HG03571 (cell line): ENCODE measurements at regions not wholly inside any gene's neighbourhood (a gene's known extent, or its start where the extent isn't known, plus 50 kb on each side); places are given as distances from the start of the nearest gene placed in this dataset.

Source experiments
- ATAC-seq: cut with Tn5 transposase; IDR thresholded peaks from one replicate; pipeline ENCODE4 v1.9.1; 2021; ENCODE audit not compliant: unreplicated experiment

DNA sequence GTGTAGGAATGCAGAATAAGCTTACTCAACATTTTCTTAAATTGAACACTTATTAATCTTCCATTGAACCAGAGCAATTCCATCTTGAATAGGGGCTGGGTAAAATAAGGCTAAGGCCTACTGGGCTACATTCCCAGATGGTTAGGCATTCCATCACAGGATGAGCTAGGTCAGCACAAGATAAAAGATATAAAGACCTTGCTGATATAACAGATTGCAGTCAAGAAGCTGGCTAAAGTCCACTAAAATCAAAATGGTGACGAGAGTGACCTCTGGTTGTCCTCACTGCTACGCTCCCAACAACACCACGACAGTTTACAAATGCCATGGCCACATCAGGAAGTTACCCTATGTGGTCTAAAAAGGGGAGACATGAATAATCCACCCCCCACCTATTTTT is 156.1 kb downstream of the NXNL2 start:
- ATAC-seq: no peak

DNA sequence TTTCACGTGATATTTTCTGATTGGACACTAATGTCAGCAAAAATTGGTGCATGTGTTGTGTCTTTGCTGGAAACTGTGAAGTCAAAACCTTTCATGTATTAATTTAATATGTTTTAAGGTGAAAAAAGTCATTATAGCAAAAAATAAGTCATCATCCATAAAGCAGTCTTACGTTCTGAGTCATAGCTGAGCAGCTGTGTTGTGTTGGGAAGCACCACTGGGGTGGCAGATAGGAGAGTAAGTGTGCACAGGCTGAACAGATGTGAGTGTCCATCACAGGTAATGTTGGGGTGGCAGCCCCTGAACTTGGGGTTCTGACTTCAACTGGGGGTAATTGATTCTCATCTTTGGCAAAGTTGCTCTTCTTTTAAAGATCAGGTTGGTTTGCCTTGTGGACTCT is 156.8 kb downstream of the NXNL2 start:
- no peak for ATAC-seq

DNA sequence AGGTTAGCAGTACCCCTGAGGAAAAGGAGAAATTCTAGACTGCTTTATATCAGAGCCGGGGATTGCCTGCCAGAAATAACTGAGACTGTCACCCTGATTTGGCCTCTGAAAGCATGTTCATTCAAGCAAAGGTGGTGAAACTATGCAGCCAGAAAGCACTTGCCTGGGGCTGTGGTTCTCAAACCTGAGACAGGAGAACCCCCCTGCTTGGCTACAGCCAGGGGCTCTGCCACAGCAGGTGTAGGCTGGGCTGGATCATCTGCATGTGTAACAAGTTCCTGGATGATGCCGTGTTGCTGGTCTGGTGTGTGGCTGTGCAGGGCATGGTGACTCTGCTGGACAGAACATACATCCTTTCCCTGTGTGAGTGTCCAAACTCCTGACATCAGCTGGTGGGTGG is 157.8 kb downstream of the NXNL2 start:
- no peak for ATAC-seq

DNA sequence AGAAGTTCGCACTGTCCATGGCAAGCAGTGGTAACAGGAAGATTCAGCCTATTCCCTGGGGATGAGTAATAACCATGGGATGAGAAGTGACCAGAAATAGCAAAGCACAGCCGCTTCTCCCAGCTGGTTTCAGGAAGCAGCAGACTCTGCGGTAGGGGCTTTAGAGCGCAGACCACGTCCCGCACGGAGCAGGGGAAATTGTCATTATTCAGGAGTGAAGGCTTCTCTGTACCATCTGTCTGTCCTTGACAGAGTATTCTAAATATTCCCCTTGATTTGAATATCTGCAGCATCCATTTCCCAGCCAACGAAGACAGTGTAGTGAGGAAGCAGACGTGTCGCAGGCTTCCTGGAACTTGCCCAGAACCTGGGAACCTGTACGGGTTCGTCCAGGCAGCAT is 159.6 kb downstream of the NXNL2 start:
- no peak for ATAC-seq

DNA sequence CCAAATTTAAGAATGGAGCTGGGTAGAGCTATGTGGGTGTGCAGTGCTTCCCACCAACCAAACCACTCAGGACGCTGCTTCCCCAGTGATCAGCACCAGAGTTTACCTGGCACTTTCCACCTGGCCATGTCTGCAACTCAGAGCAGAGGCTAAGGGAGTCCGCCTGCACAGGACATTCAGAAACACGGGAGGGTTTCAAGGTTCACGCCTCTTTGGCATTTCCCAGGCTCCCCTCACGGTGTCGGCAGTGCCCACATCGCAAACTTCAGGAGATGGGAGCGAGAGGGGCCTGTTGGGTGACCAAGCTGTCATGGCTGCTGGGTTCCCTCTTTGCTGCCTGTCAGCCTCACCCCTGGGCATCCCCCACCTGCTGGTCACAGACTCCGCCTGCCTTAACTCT is 161.5 kb downstream of the NXNL2 start:
- no peak for ATAC-seq

DNA sequence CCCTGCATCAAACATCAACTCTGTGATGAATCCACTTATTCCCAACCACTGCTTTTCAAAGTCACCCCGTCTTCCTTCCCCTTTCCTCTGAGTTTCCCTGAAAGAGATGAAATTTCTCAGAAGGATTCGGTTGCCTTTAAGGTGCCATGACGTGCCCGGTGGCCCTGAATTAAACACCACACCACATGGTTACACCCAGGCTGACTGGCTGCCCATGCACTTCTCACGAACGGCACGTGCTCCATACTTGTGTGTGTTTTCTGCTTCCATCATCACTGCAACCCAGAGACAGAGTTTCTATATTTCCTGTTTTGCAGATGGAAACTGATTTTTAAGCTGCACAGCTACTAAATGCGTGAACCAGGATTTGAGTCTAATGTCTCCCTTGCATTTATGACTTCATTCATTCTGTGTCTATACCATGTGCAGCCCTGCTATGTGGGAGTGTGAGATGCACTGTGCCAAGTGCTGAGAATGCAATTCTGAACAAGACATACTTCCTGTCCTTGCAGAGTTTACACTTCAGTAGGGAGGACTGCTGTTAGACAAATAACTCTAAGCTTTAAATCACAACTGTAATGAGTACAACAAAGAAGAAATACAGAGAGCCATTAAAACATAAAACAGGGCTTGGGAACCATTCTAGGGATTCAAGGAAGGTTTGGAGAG is 162.9 kb downstream of the NXNL2 start:
- no peak for ATAC-seq

DNA sequence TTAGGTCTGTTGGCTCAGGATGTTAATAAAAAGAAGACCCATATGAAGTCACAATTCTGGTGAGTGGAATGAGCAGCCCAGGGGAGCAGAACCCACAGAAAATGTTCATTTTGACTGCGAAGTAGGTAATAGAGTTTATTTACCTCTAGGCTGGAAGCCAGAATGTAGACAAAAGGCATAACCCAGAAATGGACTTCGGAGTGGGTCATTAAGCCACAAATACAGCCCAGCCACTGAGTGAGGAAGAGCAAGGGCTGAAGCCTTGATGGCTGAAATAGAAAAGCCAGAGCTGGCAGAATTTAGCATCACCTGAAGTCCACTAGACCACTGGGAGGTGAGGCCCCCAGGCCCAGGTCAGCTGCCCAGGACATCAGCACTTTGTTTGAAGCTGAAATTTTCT is 168.0 kb downstream of the NXNL2 start:
- ATAC-seq: no peak

DNA sequence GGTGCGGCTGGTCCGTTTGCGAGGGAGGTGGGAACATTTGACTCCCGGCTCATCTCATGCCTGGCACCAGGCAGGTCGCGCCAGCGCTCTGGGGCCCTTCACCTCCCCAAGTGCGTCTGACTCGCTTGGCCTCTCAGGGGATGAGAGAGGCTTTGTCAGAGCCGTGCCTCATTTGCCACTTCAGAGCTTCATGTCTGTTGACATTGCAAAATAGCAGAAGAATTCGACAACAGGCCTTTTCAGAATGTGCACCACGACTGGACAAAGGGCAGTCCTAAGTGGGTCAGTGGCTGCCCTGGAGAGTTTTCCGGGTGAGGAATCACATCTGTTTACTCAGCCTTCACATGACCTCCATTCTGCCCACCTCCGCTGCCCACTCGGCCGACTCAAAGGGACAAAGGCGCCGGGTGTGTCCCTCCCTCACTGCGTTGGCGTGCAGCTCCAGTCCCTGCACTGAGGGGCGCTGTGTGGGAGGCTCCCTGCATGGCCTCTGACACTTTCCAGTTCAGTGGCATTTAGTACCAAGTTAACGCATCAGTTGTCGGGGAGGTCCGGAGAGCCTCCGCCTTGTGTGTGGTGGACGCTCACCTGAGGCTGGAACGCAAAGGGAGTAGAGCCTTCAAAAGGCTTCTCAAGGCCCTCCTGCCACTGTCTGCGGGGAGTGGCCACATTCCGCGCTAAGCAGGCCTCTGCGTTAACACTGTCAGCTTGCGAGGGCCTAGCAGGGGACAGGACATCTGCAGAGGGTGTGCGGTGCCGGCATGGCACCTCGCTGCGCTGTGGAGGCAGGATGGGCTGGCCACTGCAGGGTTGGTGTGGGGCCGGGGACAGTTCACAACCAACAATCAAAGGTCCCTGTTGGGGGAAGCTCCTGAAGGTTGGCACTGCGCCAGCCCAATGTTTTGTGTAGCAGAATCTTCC is 171.5 kb downstream of the NXNL2 start:
- no peak for ATAC-seq

DNA sequence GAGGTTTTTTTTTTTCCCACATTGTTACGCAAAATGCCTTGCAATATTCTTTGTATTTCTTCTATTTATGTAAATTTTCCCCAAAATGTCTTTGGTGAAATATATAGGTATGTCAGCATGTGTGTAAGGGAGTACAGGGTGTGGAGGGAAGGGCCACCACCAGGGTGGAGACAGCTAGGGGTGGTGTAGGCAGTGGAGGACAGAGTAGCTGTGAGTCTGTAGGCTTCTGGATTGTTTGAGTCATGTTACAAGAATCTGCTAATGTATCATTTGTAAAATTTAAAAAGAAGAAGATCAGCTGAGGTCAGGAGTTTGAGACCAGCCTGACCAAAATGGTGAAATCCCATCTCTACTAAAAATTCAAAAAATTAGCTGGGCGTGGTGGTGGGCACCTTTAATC is 175.5 kb downstream of the NXNL2 start:
- ATAC-seq: no peak

DNA sequence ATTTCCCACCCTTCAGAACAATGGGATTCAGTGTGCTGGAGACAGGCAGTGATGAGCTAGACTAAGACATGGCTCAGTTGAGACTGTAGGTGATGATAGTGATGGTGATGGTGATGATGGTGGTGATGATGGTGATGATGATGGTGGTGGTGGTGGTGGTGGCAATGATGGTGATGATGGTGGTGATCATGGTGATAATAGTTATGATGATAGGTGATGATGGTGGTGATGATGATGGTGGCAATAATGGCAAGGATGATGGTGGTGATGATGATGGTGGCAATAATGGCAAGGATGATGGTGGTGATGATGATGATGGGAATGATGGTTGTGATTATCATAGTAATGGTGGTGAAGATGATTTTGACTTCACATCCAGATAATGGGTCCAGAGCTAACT is 176.7 kb downstream of the NXNL2 start:
- ATAC-seq: no peak

DNA sequence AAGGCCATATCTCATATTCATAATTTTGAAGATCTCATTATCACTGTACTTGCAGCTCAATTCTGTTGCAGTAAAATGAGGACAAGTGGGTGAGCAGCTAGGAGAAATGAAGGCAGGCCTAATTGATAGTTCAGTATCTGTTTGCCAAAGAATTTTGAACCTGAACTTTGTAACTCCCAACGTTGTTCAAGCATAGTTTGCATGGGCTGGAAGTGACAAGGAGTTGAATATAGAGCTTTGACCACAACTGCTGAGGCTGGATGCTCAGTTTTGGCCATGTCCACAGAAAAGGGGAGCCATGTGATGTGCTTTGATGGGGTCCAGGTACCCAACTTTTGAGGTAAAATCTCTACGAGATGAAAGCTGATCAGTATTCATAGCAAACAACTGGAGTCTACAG is 177.5 kb downstream of the NXNL2 start:
- no peak for ATAC-seq

DNA sequence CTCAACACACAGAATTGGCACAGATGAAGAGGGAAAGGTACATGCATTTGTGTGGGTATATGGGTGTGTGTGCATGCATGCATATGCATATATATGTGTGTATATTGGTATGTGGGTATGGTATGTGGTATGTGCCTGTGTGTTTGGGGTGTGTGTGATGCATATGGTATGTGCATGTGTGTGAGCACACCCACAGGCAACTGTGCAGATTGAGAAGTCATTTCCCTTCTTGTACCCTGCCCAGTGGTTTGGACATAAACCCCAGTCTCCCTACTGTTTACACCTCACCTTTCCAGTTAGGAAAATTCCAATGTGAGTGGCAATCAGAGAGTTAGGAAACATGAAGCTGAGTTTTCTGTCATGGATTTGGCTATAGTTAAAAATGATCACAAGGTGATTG is 178.0 kb downstream of the NXNL2 start:
- no peak for ATAC-seq

DNA sequence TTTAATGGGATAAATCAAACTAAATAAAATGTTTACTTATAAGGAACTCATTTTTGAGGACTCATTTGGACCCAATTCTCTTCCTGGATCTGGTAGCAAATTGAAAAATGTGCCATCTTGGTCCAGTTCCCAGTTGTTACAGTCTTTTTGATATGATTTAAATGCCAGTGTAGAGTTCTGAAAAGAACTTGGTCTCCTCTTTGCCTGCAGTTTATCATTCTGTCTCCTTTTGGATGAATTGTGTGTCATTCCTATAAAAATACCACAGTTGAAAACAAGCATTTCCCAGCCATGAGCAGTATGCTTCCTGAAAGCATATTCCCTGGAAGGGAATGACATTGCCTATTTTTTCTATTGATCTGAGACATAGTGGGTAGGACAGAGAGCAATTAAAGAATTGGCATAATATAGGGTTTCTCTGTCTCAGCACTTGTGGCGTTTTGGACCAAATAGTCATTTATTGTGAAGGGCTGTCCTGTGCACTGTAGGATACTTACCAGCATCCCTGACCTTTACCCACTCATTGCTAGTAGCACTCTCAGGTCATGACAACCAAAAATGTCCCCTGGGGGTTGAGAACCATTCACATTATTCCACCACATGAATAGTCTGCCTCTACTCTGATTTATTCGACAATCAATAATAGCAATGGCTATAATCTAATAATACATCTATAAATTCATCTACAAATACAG is 181.8 kb downstream of the NXNL2 start:
- ATAC-seq: no peak

DNA sequence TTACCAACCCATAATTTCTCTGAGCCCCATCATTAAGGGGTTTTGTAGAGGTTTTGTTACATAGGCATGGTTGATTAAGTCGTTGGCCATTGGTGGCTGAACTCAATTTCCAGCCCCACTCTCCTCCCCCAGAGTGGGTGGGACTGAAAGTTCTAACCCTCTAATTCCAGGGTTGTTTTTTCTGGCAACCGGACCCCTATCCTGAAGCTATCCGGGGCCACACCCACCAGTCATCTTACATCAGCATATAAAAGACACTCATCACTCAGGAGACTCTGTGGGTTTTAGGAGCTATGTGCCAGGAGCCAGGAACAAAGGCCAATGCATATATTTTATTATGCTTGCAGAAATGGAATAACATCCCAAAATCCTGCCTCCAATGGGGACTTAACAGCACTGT is 186.0 kb downstream of the NXNL2 start:
- no peak for ATAC-seq

DNA sequence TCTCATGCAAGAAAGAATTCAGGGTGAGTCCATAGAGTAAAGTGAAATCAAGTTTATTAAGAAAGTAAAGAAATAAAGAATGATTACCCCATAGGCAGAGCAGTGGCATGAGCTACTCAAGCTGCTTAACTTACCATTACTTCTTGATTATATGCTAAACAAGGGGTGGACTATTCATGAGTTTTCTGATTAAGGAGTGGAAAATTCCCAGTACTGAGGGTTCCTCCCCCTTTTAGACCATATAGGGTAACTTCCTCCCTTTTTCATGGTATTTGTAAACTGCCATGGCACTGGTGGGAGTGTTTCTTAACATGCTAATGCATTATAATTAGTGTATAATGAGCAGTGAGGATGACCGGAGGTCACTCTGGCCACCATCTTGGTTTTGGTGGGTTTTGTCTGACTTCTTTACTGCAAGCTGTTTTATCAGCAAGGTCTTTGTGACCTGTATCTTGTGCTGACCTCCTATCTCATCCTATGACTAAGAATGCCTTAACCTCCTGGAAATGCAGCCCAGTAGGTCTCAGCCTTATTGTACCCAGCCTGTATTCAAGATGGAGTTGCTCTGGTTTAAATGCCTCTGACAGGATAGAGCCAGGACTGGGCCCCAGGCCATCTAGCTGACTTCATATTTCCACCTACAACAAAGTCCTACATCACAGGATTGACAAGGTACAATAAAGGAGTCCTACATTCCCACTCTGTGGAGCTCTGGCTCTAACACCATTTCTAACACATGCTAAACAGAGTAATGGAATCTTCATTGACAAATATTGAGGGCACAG is 186.7 kb downstream of the NXNL2 start:
- ATAC-seq: no peak

DNA sequence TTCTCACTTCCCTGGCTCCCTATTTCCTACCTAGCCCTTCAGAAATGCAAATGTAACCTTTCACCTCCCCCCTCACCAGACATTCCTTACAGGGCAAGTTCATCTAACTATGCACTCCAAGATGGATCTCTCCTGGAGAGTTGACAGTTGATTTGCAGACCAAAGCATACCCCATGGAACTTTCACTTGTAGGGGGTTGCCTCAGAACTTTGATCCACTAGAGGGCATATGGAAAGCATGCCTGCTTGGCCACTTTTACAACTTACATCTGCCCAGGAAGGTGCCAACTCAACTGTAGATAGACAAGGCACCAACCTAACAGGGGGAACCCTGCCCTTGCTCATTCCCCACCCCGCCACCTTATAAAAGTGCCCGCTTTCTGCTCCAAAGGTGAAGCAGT is 187.8 kb downstream of the NXNL2 start:
- no peak for ATAC-seq

DNA sequence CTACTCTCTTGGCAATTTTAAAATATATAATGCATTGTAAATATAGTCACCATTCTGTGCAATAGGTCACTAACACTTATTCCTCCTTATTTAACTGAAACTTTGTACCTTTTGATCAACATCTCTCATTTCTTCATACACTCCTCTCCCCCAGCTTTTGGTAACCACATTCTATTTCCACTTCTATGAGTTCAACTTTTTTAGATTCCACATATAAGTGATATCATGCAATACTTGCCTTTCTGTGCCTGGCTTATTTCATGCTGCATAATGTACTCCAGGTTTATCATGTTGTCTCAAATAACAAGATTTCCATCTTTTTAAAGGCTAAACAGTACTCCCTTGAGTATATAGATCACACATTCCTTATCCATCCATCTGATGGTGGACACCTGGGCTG is 188.8 kb downstream of the NXNL2 start:
- ATAC-seq: no peak

DNA sequence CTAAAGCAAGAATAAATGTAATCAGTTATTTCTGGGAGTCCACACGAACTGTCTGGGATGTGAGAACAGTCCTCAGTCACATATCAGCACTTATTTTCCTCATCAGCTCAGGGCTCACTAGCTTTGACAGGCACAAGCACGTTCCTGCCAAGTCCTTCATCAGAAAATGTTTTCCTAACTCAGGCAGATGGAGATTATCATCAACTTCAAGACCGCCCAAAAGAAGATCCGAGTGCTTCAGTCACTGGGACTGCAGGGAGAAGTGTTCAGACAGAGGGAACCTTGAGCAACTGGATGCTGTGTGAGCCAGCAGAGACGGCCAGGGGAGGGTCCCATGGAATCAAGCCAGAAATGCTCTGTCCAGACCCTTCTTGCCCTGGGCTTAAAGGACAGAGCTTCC is 189.4 kb downstream of the NXNL2 start:
- ATAC-seq: no peak

DNA sequence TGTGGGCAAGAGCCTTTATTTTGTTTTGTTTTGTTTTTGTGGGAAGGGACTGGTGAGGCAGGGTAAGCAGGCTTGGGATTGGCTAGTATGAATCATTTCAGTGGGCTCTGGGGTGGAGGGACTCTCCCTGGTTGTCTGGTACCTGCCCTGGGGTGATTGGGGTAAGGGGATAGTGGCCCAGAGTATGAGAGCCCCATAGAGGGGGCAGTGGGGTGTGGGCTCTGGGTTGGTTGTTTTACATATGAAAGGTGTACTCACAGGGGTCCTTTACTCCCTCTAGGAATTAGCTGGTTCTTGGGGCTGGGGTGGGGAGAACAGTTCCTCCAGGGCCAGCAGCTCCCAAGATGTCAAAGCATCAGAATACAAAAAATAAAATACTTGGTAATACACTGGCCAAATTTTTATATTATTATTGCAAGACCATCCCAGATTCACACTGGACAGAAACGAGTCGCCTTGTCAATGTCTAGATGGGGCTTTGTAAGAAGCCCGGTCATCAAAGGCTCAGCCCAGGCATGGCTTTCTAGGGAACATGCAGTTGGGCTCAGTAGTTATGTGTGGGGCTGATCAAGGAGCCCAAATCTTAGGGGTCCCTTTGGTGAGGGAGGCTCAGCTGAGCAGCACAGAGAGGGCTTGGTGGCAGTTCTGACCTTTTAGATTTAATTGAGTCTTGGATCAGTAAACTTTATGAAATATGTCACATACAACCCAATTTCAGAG is 190.5 kb downstream of the NXNL2 start:
- ATAC-seq: no peak

DNA sequence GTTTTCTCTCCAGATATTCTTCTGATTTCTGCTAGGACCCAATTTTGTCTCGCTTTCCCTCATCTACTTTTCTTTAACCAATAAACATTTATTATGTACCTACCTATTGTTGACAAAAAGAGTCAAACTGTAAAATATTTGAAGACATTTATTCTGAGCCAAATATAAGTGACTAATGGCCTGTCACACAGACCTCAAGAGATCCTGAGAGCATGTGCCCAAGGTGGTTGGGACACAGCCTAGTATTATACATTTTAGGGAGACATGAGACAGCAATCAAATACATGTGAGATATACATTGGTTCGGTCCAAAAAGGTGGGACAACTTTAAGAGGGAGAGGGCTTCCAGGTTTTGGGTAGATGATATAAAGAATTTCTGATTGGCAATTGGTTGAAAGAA is 191.8 kb downstream of the NXNL2 start:
- no peak for ATAC-seq

DNA sequence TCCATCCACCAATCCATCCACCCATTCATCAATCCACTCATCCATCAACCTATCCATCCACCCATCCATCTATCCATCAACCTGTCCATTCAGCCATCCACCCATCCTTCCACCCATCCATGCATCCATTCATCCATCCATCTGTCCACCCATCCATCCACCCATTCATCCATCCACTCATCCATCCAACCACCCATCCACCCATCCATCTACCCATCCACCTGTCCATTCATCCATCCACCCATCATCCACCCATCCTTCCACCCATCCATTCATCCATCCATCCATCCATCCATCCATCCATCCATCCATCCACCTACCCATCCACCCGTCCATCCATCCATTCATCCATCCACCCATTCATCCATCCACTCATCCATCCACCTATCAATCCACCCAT is 195.8 kb downstream of the NXNL2 start:
- no peak for ATAC-seq
